GM18505 (cell line): ENCODE measurements at regions not wholly inside any gene's neighbourhood (a gene's known extent, or its start where the extent isn't known, plus 50 kb on each side); places are given as distances from the start of the nearest gene placed in this dataset.

Source experiments
- ATAC-seq: cut with Tn5 transposase; IDR thresholded peaks from one replicate; pipeline ENCODE4 v1.9.1; 2021; ENCODE audit not compliant: unreplicated experiment
- POLR2A ChIP-seq: IDR thresholded peaks from 4 replicates; pipeline ENCODE4 v1.6.1; 2011; ENCODE audit warnings: borderline replicate concordance; ENCODE audit not compliant: insufficient read depth, insufficient read length; ENCODE audit errors: extremely low read depth

DNA sequence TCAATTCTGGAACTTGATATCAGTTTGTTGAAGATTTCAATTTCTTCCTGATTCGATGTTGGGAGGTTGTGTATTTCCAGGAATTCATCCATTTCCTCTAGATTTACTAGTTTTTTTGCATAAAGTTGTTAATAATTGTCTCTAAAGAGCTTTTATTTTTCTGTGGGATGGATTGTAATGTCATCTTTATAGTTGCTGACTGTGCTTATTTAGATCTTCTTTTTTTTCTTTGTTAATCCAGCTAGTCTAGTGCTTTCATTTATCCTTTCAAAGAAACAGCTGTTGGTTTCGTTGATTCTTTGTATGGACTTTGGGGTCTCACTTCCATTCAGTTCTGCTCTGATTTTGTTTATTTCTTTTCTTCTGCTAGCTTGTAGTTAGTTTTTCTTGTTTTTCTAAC, 302.0 kb upstream of the DMAC1 start:
- no peak for ATAC-seq
- TF ChIP-seq POLR2A = no peak

DNA sequence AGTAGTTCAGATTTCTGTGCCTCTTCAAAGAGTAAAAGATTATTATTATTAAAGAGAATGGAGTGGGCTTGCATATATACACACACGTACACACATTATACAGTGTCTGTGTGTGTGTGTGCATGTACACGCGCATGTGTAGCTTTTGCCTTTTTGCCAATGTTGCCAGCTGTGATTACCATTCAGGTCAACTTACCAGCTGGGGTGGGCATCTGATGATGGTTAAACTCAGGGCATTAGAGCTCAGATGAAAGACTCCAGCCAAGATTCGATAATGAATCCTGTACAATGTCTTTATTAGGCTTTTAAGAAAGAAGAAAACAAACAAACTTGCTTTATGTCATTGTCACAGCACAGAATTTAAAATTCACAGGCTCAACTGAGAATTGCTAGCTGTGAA, 296.5 kb upstream of the DMAC1 start:
- TF ChIP-seq POLR2A = no peak
- ATAC-seq = no peak

DNA sequence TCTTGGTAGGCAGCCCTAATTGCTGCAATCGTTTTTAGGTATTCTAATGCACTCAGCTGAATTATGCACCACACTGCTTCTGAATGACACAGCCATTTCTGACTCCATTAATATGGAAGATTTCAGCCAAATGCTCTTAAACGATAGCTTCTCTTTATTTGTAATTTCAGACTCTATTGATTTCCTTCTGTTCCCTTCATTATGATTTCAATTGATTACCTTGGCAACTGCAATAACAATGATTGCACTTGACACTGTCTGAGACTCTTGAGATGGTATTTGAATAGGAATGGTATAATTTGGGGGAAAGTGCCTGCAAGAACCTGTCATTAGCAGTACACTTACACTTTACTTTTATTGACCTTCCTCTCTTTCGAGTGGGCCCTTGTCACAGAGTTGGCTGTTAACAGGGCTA, 296.1 kb upstream of the DMAC1 start:
- no peak for ATAC-seq
- TF ChIP-seq POLR2A = no peak

DNA sequence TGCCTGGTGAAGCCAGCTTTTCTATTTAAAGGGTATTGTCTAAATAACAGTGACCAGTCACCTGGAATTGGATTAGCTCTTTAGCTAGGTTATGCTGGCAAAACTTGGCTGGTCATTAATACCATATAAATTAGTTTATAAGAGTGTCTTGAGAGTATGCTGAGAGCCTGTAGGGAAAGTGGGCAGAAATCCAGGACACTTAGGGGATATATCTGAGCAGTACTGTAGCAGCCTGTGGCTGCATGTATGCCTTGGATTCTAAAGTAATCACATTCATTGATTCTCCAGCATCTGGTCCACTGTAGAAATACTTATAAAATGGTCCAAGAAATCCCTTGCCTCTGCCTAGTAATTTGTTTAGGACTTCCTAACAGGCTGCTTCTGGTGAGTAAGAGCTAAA, 288.9 kb upstream of the DMAC1 start:
- ATAC-seq = no peak
- TF ChIP-seq POLR2A = no peak

DNA sequence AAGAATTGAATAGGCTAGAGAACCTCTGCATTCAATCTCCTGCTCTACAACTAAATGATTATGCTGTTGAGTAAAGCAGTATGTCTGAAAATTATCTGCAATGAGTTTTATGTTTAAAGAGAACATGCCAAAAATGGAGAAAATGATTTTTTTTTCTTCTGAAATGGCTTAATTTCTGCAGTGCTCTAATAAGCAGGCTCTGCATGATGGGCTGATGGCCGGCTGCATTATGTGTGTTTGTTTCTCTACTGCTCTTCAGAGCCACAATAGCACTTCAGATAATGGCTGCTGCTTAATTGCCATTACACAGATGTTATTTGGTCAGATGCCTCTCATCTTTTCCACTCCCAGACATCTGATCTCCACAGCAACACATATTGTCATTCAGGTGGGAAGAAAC, 286.4 kb upstream of the DMAC1 start:
- TF ChIP-seq POLR2A = no peak
- no peak for ATAC-seq

GRCh38 chr9:8078641-8079140, 279.1 kb upstream of the DMAC1 start:
- TF ChIP-seq POLR2A = no peak
- ATAC-seq = no peak

GRCh38 chr9:8074713-8075286, 275.2 kb upstream of the DMAC1 start:
- no peak for TF ChIP-seq POLR2A
- no peak for ATAC-seq

GRCh38 chr9:8071445-8071798, 271.8 kb upstream of the DMAC1 start:
- no peak for ATAC-seq
- TF ChIP-seq POLR2A = no peak

- TF ChIP-seq POLR2A = no peak
- no peak for ATAC-seq
Observed at GRCh38 chr9:8070779-8071444, 271.3 kb upstream of the DMAC1 start.

GRCh38 chr9:8062459-8062858, 262.9 kb upstream of the DMAC1 start:
- ATAC-seq = no peak
- no peak for TF ChIP-seq POLR2A

GRCh38 chr9:8053501-8053900, 253.9 kb upstream of the DMAC1 start:
- no peak for TF ChIP-seq POLR2A

GRCh38 chr9:8052991-8053390, 253.4 kb upstream of the DMAC1 start:
- no peak for ATAC-seq
- no peak for TF ChIP-seq POLR2A

More at GRCh38 chr9:8053501-8053900, 253.9 kb upstream of the DMAC1 start:
- ATAC-seq = no peak

- no peak for ATAC-seq
- TF ChIP-seq POLR2A = no peak
Observed at GRCh38 chr9:8037745-8038144, 238.2 kb upstream of the DMAC1 start.

GRCh38 chr9:8036914-8037524, 237.4 kb upstream of the DMAC1 start:
- ATAC-seq = no peak
- no peak for TF ChIP-seq POLR2A

DNA sequence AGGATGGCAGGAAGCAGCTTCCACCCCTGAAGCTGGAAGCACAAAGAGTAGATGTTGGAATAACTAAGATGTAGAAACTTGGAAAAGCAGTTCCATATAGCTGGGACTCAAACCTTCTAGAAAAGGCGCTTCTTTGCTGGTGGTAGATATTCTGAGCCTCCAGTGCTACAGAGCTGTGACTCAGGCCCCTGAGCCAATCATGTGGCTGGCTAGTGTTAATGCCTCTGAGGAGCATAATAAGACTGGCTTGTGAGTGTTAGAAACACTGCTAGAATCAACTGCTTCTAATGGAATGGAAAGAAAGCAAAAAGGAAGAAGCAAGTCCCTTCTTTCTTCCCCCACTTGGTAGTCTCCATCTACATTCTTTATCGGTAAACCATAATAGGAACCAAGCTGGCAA, 234.2 kb upstream of the DMAC1 start:
- no peak for ATAC-seq
- no peak for TF ChIP-seq POLR2A

GRCh38 chr9:8030095-8030494, 230.5 kb upstream of the DMAC1 start:
- ATAC-seq = no peak
- no peak for TF ChIP-seq POLR2A
